ENCODE measurements at regions not wholly inside any gene's neighbourhood (a gene's known extent, or its start where the extent isn't known, plus 50 kb on each side); places are given as distances from the start of the nearest gene placed in this dataset.

DNA sequence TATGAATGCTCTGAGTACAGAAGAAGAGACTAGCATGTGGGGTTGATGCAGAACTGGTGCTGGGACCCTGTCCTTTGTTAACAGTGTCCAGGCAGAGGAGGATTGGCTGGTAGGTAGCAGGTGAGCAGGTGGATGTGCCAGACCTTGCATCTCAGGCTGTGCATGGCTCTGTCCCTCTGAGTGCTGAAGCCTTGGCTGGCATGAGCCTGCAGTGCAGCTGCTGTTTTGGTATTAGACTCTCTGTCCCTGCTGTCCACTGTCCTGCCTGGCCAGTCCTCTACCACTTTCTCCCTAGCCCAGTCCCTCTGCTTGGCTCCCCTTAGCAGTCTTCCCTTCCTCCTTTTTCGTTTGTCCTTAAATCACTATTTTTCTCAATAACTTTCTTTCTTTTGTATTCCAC is 213.6 kb upstream of the ZBED5 start:
- ATAC-seq, result no peak
- H3K4me3 ChIP-seq (replicated peaks in 1 of 2; ENCODE audit: low read depth in 1 of 2, low read length in 2 of 2), result no peak overlapping the region
- ChIA-PET CTCF (no interaction called here), POLR2A (no interaction called here), RAD21 (ENCODE audit: low non-redundant PET in 1 of 2, low total read pairs in 2 of 2, uncharacterized antibody in 2 of 2, unreplicated experiment in 2 of 2) (no interaction called here)
- H3K9me2 ChIP-seq (ENCODE audit: insufficient read depth), result no peaks in the 10 kb centered on the region
- TF ChIP-seq ZNF274 (IDR thresholded peaks at IDR 0.05; ENCODE audit: low read depth, low read length) (no peak), RAD21 (IDR thresholded peaks at IDR 0.05; ENCODE audit: low read depth) (no peak), CEBPB (IDR thresholded peaks at IDR 0.05; ENCODE audit: low read depth) (no peak), SP1 (IDR thresholded peaks at IDR 0.05; ENCODE audit: low read depth) (no peak), EZH2phosphoT487 (IDR thresholded peaks at IDR 0.05; ENCODE audit: borderline replicate concordance) (no peak), FOSL1 (IDR thresholded peaks at IDR 0.05; ENCODE audit: low read depth) (no peak), POLR2A (IDR thresholded peaks at IDR 0.05; ENCODE audit: borderline replicate concordance, extremely low read depth, insufficient read depth, insufficient read length) (no peak), ZFX (IDR thresholded peaks at IDR 0.05) (no peak), REST (IDR thresholded peaks at IDR 0.05; ENCODE audit: low read depth) (no peak), YY1 (IDR thresholded peaks at IDR 0.05; ENCODE audit: extremely low read depth, insufficient replicate concordance, low read depth, low read length) (no peak), TCF7L2 (IDR thresholded peaks at IDR 0.05; ENCODE audit: borderline replicate concordance, extremely low read depth, insufficient read depth, insufficient read length) (no peak), JUND (IDR thresholded peaks at IDR 0.05) (no peak), EZH2 (IDR thresholded peaks at IDR 0.05) (no peak), CBX3 (IDR thresholded peaks at IDR 0.05; ENCODE audit: low read depth) (no peak), ELF1 (IDR thresholded peaks at IDR 0.05; ENCODE audit: borderline replicate concordance, low read depth) (no peak), EGR1 (IDR thresholded peaks at IDR 0.05; ENCODE audit: low read depth) (no peak)
- TF ChIP-seq, protein P1, sequence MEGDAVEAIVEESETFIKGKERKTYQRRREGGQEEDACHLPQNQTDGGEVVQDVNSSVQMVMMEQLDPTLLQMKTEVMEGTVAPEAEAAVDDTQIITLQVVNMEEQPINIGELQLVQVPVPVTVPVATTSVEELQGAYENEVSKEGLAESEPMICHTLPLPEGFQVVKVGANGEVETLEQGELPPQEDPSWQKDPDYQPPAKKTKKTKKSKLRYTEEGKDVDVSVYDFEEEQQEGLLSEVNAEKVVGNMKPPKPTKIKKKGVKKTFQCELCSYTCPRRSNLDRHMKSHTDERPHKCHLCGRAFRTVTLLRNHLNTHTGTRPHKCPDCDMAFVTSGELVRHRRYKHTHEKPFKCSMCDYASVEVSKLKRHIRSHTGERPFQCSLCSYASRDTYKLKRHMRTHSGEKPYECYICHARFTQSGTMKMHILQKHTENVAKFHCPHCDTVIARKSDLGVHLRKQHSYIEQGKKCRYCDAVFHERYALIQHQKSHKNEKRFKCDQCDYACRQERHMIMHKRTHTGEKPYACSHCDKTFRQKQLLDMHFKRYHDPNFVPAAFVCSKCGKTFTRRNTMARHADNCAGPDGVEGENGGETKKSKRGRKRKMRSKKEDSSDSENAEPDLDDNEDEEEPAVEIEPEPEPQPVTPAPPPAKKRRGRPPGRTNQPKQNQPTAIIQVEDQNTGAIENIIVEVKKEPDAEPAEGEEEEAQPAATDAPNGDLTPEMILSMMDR (IDR thresholded peaks at IDR 0.05 in 2 of 3, conservative IDR thresholded peaks at IDR 0.05 in 1 of 3; ENCODE audit: borderline replicate concordance in 1 of 3, insufficient read depth in 1 of 3, low read depth in 2 of 3, low read length in 2 of 3), result no peak
- TF ChIP-seq, protein P2, sequence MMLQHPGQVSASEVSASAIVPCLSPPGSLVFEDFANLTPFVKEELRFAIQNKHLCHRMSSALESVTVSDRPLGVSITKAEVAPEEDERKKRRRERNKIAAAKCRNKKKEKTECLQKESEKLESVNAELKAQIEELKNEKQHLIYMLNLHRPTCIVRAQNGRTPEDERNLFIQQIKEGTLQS (IDR thresholded peaks at IDR 0.05), result no peak
- TF ChIP-seq, protein P3, sequence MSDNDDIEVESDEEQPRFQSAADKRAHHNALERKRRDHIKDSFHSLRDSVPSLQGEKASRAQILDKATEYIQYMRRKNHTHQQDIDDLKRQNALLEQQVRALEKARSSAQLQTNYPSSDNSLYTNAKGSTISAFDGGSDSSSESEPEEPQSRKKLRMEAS (IDR thresholded peaks at IDR 0.05), result no peak
- TF ChIP-seq, protein P4, sequence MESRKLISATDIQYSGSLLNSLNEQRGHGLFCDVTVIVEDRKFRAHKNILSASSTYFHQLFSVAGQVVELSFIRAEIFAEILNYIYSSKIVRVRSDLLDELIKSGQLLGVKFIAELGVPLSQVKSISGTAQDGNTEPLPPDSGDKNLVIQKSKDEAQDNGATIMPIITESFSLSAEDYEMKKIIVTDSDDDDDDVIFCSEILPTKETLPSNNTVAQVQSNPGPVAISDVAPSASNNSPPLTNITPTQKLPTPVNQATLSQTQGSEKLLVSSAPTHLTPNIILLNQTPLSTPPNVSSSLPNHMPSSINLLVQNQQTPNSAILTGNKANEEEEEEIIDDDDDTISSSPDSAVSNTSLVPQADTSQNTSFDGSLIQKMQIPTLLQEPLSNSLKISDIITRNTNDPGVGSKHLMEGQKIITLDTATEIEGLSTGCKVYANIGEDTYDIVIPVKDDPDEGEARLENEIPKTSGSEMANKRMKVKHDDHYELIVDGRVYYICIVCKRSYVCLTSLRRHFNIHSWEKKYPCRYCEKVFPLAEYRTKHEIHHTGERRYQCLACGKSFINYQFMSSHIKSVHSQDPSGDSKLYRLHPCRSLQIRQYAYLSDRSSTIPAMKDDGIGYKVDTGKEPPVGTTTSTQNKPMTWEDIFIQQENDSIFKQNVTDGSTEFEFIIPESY (IDR thresholded peaks at IDR 0.05; ENCODE audit: extremely low read depth, insufficient replicate concordance, low read length), result no peak
- BruUV-seq (replicated peaks), result no TSS peak
- no peak for DNase-seq (ENCODE audit: low read depth, low spot score)
- H3K27ac ChIP-seq (ENCODE audit: low read depth, low read length), result no peak overlapping the region
- H3K79me2 ChIP-seq (ENCODE audit: insufficient read depth, low read length), result no peaks in the 10 kb centered on the region
- no peaks in the 10 kb centered on the region for H3K9me3 ChIP-seq (ENCODE audit: control insufficient read depth in 1 of 2, insufficient read depth in 1 of 2, low read depth in 1 of 2, low read length in 2 of 2)
- H4K20me1 ChIP-seq (ENCODE audit: insufficient read depth), result no peaks in the 10 kb centered on the region
- H3K27me3 ChIP-seq (ENCODE audit: insufficient read depth, low read length), result no peaks in the 10 kb centered on the region
- no peaks in the 10 kb centered on the region for H3K4me1 ChIP-seq (ENCODE audit: control insufficient read depth in 1 of 2, insufficient read depth in 2 of 2, low read length in 2 of 2)
- intact Hi-C loops (cut with micrococcal nuclease), result no loop called here
- no peak overlapping the region for H3K9ac ChIP-seq (ENCODE audit: low read length)
- no peaks in the 10 kb centered on the region for H3K36me3 ChIP-seq (ENCODE audit: control insufficient read depth in 1 of 2, insufficient read depth in 2 of 2, low read length in 2 of 2)
- H3K4me2 ChIP-seq (ENCODE audit: low read length), result no peak overlapping the region
- H2AFZ ChIP-seq (ENCODE audit: low read depth, low read length, poor library complexity, severe bottlenecking), result no peak overlapping the region

Measured in HCT116 (cell line).